Astrocyte (in vitro differentiated cells and primary cell): ENCODE measurements at regions not wholly inside any gene's neighbourhood (a gene's known extent, or its start where the extent isn't known, plus 50 kb on each side); places are given as distances from the start of the nearest gene placed in this dataset.

Experiments
- DNase-seq: peaks from one replicate; pipeline ENCODE4 v3.0.0-alpha.2; 2010; ENCODE audit warnings: low read depth
- FAIRE-seq: peaks from 2 replicates; lab custom pipeline; 2011; peaks lifted over from hg19 to GRCh38; lab: Jason Lieb, UNC
- H2AFZ ChIP-seq: 2 replicates; pipeline ENCODE4 v1.6.0; 2012; ENCODE audit warnings: low read depth, low read length, inconsistent platforms
- H3K27ac ChIP-seq: 2 replicates; pipeline ENCODE4 v1.5.1; 2011; ENCODE audit warnings: low read depth, low read length, inconsistent platforms
- H3K27me3 ChIP-seq: 2 replicates; pipeline ENCODE4 v1.6.0; 2011; ENCODE audit warnings: low read length, inconsistent platforms; ENCODE audit not compliant: insufficient read depth
- H3K36me3 ChIP-seq: 2 replicates; pipeline ENCODE4 v1.5.1; 2011; ENCODE audit warnings: low read length, inconsistent platforms; ENCODE audit not compliant: insufficient read depth
- H3K4me1 ChIP-seq: 2 replicates; pipeline ENCODE4 v1.5.1; 2011; ENCODE audit warnings: low read length, inconsistent platforms; ENCODE audit not compliant: insufficient read depth
- H3K4me2 ChIP-seq: 2 replicates; pipeline ENCODE4 v1.6.0; 2012; ENCODE audit warnings: low read length, inconsistent platforms
- H3K4me3 ChIP-seq: 2 replicates; pipeline ENCODE4 v1.5.1; 2011; ENCODE audit warnings: low read depth, mild to moderate bottlenecking, low read length, inconsistent platforms; ENCODE audit not compliant: insufficient read depth
- H3K79me2 ChIP-seq: 2 replicates; pipeline ENCODE4 v1.6.0; 2012; ENCODE audit warnings: mild to moderate bottlenecking, low read length, inconsistent platforms; ENCODE audit not compliant: insufficient read depth
- H3K9ac ChIP-seq: 2 replicates; pipeline ENCODE4 v1.6.0; 2012; ENCODE audit warnings: mild to moderate bottlenecking, low read length, inconsistent platforms
- H3K9me3 ChIP-seq: 2 replicates; pipeline ENCODE4 v1.5.1; 2012; ENCODE audit warnings: low read depth, mild to moderate bottlenecking, low read length, inconsistent platforms; ENCODE audit not compliant: insufficient read depth
- H4K20me1 ChIP-seq: 2 replicates; pipeline ENCODE4 v1.6.0; 2012; ENCODE audit warnings: low read length, inconsistent platforms; ENCODE audit not compliant: insufficient read depth
- H3K27ac Mint-ChIP-seq: one replicate; pipeline ENCODE4 v1.8.0; 2021; ENCODE audit warnings: mild to moderate bottlenecking, mixed read lengths; ENCODE audit not compliant: unreplicated experiment
- H3K27me3 Mint-ChIP-seq: one replicate; pipeline ENCODE4 v1.8.0; 2021; ENCODE audit warnings: low read depth, mixed read lengths; ENCODE audit not compliant: unreplicated experiment
- H3K36me3 Mint-ChIP-seq: one replicate; pipeline ENCODE4 v1.8.0; 2021; ENCODE audit warnings: low read depth, mixed read lengths; ENCODE audit not compliant: unreplicated experiment
- H3K4me1 Mint-ChIP-seq: one replicate; pipeline ENCODE4 v1.8.0; 2021; ENCODE audit warnings: low read depth, mixed read lengths; ENCODE audit not compliant: unreplicated experiment
- H3K4me3 Mint-ChIP-seq: one replicate; pipeline ENCODE4 v1.8.0; 2021; ENCODE audit warnings: mild to moderate bottlenecking, moderate library complexity, mixed read lengths; ENCODE audit not compliant: unreplicated experiment
- H3K9me3 Mint-ChIP-seq: one replicate; pipeline ENCODE4 v1.8.0; 2021; ENCODE audit warnings: mild to moderate bottlenecking, mixed read lengths; ENCODE audit not compliant: unreplicated experiment
- EZH2 ChIP-seq: IDR thresholded peaks from 2 replicates; pipeline ENCODE4 v1.6.1; 2012; ENCODE audit warnings: mild to moderate bottlenecking, low read length, inconsistent platforms; ENCODE audit not compliant: insufficient read depth
- TF ChIP-seq, protein P1 (sequence below): IDR thresholded peaks from 2 replicates; pipeline ENCODE4 v1.5.1; 2011; ENCODE audit warnings: low read depth, mild to moderate bottlenecking, inconsistent platforms, low read length, moderate library complexity; ENCODE audit not compliant: insufficient read depth

DNA sequence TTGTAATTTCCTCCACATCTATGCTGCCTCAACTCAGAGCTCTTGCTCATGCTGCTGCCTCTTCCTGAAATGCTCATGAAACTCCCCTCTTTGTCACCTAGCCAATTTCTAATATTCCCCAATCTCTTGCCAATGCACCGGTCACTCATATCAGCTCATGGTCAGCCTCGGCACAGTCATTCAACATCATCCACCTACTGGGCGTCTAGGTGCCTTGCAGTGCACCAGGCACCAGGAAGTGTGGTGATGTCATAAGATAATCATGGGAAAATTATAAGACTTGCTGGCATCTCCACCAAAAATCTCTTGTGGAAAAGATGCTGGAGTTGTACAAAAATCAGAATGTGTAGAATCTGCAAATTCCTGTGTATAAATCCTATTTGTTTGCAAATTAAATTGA, 52.6 kb upstream of the RAB27B start:
- Histone ChIP-seq H3K79me2 (no peaks in the 10 kb centered on the region), H2AFZ (peak overlapping the region; percentile 8)

DNA sequence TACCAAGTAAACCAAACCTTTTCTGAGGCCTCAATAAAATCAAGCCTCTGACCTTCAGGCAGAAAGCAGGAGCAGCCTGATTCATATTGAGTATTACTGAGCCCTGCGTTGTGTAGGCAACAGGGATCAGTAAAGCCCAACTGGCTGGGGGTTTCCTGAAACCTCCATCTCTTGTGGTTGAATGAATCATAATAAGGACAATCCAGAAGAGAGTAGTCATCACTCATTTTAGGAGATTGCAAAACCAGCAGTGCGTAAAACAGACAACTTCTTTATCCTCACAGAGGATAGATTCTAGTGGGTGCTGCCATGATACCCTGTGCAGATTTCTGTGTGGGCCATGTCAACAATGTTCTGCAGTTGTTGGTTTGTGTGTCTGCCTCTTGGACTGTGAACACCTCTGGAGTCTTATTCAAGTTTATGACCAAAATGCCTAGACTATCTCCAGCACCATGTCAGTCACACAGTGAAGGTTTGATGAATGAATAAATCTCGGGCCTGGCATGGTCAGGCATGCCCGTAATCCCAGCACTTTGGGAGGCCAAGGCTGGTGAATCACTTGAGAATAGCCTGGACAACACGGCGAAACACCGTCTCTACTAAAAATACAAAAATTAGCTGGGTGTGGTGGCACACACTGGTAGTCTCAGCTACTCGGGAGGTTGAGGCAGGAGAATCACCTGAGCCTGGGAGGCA, 51.8 kb upstream of the RAB27B start:
- peaks cover 29% of the 10 kb centered on the region for H3K4me1 ChIP-seq
- no peaks in the 10 kb centered on the region for H3K9me3 ChIP-seq
- FAIRE-seq (peak; percentile 98), DNase-seq (peak; percentile 99)
- no peaks in the 10 kb centered on the region for H3K79me2 ChIP-seq
- H3K4me3 ChIP-seq: no peak overlapping the region
- H3K36me3 Mint-ChIP-seq: no peaks in the 10 kb centered on the region
- H3K4me3 Mint-ChIP-seq: no peak overlapping the region
- H3K27me3 ChIP-seq: no peaks in the 10 kb centered on the region
- H3K27ac Mint-ChIP-seq: peak overlapping the region; percentile 96
- no peaks in the 10 kb centered on the region for H4K20me1 ChIP-seq
- peaks cover 4% of the 10 kb centered on the region for H3K9me3 Mint-ChIP-seq
- H2AFZ ChIP-seq: peak overlapping the region; percentile 53
- H3K27ac ChIP-seq: peak overlapping the region; percentile 98
- peak overlapping the region; percentile 77 for H3K4me2 ChIP-seq
- no peak for TF ChIP-seq EZH2
- TF ChIP-seq, protein P1, sequence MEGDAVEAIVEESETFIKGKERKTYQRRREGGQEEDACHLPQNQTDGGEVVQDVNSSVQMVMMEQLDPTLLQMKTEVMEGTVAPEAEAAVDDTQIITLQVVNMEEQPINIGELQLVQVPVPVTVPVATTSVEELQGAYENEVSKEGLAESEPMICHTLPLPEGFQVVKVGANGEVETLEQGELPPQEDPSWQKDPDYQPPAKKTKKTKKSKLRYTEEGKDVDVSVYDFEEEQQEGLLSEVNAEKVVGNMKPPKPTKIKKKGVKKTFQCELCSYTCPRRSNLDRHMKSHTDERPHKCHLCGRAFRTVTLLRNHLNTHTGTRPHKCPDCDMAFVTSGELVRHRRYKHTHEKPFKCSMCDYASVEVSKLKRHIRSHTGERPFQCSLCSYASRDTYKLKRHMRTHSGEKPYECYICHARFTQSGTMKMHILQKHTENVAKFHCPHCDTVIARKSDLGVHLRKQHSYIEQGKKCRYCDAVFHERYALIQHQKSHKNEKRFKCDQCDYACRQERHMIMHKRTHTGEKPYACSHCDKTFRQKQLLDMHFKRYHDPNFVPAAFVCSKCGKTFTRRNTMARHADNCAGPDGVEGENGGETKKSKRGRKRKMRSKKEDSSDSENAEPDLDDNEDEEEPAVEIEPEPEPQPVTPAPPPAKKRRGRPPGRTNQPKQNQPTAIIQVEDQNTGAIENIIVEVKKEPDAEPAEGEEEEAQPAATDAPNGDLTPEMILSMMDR: no peak
- peak overlapping the region; percentile 85 for H3K9ac ChIP-seq
- no peaks in the 10 kb centered on the region for H3K27me3 Mint-ChIP-seq
- H3K36me3 ChIP-seq: no peaks in the 10 kb centered on the region
- peaks cover 26% of the 10 kb centered on the region for H3K4me1 Mint-ChIP-seq

More for the DNA sequence above, 52.6 kb upstream of the RAB27B start:
- Mint-ChIP-seq H3K4me1 (peaks cover 26% of the 10 kb centered on the region), H3K36me3 (no peaks in the 10 kb centered on the region), H3K9me3 (peaks cover 4% of the 10 kb centered on the region), H3K27me3 (no peaks in the 10 kb centered on the region), H3K4me3 (peak overlapping the region; percentile 43), H3K27ac (peak overlapping the region; percentile 96)
- no peaks in the 10 kb centered on the region for H3K27me3 ChIP-seq
- peak overlapping the region; percentile 85 for H3K9ac ChIP-seq
- H3K9me3 ChIP-seq: no peaks in the 10 kb centered on the region
- DNase-seq (peak; percentile 87), FAIRE-seq (no peak)
- H3K27ac ChIP-seq: peak overlapping the region; percentile 98
- H3K4me1 ChIP-seq: peaks cover 29% of the 10 kb centered on the region
- no peaks in the 10 kb centered on the region for H3K36me3 ChIP-seq
- TF ChIP-seq EZH2: no peak
- TF ChIP-seq, protein P1: peak; percentile 72
- no peaks in the 10 kb centered on the region for H4K20me1 ChIP-seq
- peak overlapping the region; percentile 77 for H3K4me2 ChIP-seq
- H3K4me3 ChIP-seq: no peak overlapping the region
